GM21786 (cell line): ENCODE measurements at regions not wholly inside any gene's neighbourhood (a gene's known extent, or its start where the extent isn't known, plus 50 kb on each side); places are given as distances from the start of the nearest gene placed in this dataset.
"Not testable (repeated sequence)": the region's sequence is repeated elsewhere in the genome, so short reads cannot be mapped to it uniquely, and the experiment has no call there.

ENCODE experiments used
- ATAC-seq: cut with Tn5 transposase; IDR thresholded peaks from one replicate; pipeline ENCODE4 v1.9.1; 2021; ENCODE audit not compliant: unreplicated experiment

DNA sequence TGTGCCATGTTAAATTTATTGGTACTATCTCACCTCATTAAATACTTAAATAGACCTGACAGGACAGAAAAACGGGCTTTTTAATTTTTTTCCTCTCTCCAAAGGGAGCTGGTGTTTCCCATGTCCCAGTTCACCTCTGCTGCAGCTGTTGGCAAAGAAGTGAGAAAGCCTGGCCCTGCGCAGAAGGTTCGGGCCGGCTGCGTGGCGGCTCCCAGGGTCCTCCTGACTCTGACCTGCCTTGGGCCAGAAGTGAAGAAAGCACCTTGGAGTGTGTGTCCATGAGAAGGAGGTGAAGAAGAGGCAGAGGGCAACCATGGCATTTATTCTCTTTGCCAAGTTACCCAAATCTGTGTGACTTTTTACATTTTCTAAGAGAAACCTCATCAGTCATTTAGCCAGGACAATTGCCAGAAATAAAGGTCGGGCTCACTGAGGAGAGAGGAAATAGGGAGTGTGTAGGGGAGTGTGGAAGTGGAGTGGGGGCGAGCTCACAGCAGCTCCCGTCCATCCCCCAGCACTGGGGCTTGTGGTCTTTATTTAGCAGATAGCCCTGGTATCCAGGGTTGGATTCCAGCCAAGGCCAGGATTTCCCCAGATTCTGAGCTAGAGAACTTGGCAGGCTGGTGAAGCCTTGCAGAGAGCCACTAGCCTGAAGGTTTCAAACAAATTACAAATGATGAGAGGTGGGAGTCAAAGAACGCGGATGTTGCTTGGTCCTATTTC lies 102.4 kb upstream of the CADM1 start:
- no peak for ATAC-seq

DNA sequence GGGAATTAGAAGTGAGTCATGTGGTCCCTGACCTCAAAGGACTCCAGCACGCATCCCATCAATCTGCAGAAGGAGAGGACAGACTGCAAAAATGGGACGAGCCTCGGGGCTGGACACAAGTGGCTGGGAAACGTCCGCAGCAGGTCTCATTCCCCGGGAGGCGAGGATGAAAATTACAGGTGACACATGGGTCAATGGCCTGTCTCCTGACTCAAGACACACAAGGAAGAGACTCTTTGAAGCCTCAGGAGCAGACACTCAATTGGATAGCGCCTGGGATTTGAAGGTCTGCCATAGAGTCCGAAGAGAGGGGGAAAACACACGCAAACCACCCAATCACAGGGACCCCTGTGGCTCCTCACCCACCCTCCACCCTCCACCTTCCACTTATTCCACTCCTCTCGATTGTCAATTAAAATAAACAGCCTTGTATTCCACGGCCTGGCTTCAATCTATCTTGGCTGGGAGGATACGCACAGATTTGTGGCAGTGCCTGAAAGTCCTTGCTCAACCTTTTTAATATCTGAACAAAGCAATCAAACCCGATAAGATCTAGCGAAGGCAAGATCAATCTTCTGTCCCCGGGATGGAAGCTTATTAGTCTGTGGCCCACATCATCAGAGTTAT lies 101.8 kb upstream of the CADM1 start:
- no peak for ATAC-seq

DNA sequence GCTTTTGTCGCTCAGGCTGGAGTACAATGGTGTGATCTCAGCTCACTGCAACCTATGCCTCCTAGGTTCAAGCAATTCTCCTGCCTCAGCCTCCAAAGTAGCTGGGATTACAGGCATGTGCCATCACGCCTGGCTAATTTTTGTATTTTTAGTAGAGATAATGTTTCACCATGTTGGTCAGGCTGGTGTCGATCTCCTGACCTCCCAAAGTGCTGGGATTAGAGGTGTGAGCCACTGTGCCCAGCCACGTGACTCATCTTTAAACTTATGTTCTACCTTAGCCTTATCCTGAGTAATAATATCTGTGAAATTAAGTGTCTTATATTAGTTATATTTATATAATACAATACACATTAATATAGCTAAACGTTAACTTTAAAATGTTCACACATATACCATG lies 101.2 kb upstream of the CADM1 start:
- not testable (repeated sequence) for ATAC-seq

DNA sequence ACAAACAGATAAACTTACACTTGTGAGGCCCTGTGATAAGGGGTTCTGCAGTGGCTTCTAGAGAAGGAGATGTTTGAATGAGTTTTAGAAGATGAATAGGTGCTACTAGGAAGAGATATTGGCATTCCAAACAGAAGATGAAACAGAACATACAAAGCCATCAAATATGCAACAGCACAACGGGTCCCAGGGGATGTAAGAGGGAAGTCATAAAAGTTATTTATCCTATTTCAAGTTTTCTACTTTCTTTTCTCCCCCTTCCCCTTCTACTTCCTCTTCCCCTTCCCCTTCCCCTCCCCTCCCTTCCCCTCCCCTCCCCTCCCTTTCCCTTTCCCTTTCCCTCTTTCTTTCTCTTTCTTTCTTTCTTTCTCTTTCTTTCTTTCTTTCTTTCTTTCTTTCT lies 94.9 kb upstream of the CADM1 start:
- ATAC-seq: no peak

DNA sequence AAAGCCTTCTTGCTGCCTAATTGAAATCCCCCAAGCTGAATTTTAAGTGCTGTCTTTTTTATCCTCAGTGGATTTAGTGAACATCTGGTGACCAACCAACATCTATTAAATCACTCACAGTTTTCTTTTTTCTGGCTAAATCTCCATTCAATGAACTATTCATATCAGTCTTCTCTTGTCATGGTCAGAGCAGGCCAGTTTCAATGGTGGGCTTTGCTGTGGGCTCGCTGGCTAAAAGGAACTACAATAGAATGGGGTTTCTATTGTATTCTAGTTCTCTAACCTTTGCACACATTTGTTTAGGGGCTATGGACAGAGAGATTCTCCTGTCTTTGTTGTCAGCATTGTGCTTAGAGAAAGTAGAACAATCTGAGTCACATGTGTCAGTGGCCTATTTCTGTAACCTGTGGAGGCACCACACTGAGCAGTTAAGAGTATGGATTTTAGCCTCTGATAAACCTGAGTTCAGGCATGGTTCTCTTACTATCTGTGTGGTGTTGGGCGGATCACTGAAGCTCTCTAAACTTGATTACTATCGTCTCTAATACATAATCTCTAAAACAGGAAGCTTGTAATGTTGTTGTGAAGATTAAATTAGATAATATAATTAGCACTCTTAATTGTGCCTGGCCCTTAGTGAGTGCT lies 94.2 kb upstream of the CADM1 start:
- ATAC-seq: no peak

DNA sequence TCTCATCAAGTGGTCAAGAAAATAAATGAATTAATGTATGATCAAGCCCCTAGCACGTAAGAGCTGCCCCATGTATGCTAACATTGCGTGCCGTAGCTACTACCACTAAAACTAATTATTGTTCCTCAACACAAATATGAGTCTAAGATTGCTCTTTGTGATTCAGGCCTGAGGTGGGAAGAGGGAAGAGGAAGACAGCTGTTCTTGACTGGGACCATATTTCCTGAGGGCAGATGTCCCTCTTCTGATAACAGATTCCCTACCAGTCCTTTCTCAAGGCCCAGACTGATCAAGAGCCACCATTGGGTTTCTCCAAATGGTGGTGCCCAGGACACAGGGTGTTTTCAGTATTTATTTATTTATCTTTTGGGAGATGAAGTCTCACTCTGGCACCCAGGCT lies 87.2 kb upstream of the CADM1 start:
- no peak for ATAC-seq

DNA sequence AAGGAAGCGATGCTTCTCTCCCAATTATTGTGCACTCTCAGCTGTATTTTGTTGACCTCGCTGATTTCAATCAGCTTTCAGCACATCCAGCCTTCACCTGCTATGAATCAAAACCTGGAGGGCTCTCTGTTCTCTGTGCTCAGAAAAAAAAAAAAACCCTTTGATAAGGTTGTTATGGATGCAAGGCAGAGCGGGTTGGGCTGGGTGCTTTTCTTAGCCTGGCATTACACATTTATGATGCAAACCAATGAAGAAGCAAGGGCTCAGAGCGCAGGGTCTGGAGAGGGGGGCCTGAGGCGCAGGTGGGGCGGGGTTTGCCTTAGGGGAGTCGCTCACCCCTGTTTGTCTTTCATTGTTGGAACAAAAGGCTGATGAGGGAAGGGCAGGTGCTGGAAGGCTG lies 86.0 kb upstream of the CADM1 start:
- ATAC-seq: no peak

DNA sequence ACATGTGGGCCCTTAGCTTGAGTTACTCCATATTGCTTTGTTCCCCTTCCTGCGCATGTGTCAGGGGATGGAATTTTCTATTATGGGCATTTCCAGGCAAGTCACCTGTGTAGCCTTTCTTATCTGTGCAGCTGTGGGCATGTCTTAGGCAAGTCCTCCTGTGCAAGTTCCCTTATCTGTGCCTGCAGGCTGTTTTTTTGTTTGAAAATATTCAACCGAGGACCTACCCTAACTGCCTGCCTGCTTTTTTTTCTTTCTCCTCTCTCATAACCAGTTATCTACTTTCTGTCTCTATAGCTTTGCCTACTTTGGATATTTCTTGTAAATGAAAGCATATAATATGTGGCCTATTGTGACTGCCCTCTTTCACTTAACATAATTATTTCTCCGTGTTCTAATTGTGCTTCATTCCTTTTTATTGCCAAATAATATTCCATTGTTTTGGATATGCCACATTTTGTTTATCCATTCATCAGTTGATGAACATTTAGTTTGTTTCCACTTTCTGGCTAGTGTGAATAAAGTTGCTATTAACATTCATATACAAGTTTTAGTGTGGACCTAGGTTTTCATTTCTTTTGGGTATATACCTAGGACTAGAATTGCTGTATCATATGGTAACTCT lies 83.6 kb upstream of the CADM1 start:
- no peak for ATAC-seq

DNA sequence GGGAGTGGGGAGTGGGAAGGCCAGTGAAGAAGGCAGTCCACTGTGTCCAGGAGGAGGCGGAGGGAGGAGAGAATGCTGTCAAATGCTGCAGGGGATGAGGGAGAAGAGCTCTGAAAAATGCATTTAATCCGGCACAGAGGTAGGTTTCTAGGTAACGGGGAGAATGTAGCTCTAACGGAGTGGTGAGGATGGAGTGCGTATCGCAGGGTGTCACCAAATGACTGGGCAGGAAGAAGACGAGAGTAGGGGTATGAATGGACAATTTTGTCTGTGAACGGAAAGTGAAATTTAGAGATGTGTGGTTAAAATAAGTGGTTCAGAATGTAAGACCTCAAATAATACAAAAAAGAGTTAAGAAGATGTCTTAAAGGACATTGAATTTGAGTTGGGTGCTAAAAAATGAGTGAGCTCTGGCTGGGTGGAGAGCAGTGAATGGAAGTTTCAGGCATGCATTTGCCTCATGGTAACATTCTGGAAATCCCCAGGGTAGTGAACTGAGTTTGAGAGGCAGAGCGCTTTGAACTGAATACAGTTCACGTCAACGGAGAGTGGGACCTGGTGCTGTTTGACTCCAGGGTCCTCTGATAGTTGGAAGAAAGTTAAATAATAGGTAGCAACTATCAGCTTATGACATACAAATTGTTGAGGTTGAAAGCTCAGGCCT lies 81.3 kb upstream of the CADM1 start:
- ATAC-seq: peak; percentile 85

DNA sequence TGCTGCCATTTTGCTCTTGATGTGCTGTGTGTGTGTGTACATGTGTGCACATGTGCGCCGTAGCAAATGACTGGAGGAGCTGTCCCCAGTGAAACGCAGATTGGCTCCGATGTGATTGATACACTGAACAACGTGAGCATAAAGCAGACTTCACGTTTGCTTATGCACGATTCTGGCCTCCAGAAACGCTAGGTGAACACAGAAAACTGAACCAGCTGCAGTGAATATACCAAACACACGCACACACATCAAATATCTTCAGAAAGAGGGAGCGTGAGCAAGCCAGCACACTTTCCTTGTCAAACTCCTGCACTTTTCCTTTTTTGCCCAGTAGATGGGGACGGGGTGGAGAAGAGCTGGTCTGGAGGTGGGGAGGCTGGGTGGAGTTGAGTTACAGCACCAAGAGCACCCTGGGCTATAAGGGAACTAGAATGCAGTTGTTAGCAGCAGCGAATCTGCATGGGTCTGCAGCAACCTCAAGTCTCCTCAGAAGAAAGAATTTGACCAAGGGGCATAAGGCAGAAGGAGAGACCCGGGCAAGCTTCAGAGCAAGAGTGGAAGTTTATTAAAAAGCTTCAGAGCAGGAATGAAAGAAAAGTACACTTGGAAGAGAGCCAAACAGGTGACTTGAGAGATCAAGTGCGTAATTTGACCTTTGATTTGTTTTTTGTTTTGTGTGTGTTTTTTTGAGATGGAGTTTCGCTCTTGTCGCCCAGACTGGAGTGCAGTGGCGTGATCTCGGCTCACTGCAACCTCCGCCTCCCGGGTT lies 77.8 kb upstream of the CADM1 start:
- no peak for ATAC-seq

DNA sequence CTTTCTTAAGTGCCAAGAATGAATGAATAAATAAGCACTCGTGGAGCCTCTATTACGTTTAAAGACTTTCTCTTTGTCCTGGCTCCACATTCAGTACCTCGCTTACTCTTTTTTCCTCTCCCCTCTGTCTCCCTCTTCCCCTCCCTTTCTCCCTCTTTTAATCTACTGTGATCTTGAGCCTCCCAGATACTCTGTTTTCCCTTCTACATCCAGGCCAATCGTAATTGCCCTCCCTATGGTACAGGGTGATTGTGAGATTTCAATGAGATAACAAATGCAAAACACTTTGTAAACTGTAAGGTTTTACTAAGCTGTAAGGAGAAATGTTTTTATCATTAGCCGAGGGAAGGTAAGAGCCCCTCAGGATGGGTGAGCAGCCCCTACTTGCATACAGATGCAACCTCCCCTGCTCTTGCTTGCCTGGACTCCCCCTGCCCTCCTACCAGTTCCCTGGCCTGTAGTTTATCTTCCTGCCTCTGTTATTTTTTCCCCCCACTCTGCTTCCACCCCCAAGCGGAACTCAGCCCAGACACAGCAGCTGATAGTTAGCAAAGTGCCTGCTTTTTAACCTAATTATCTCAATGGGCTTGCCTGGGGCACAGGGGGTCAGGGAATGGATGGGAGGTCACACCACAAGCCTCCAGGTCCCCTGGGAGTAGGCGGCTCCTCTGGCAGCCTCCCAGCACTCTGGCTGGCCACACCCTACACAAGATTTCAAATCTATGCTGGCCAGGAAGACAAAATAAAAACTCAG lies 76.9 kb upstream of the CADM1 start:
- ATAC-seq: no peak

DNA sequence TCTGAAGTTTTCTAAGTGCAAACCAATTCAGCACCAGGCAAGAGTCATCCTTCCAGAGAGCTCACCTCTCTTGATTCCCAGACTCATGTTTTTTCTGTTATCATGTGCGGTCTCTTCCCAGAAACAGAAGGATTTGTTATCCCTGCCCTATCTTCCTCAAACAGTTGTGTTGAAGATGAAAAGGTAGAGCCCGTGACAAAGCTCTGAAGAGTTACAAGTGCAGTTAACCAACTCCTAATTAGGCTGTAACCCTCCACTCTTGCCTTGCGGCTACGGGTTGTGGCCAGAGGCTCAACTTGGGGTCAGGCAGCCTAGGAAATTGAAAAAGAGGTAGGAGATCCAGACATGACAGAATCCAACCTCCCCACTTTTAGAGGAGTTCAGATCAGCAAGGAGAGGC lies 76.2 kb upstream of the CADM1 start:
- no peak for ATAC-seq

DNA sequence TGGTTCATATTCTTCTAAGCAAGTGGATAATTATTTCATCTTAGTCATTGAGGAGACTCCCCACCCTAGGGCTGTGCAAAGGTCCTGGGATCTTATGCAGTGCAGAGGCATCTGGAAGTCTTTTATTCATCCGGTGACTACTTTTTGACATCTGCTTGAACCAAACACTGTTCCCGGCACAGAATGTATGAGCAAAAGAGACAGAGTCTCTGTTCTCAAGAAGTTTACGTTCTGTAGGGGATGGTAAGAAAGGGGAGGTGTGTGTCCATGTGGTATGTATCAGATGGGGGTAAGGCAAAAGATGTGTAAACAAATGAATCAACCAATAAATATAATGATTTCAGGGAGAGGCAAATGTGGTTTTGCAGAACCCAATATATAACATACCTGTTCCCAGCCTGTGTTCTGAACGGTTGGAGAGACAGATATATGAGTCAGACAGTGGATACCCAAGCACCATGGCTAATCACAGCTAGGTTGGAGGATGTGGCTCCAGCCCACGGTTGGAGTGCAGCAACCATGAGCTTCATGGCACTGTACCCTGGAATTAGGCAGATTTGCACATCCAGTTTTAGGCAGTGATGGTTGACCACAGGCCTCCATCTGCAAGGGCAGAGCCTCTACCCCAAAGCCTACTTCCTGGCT lies 75.1 kb upstream of the CADM1 start:
- no peak for ATAC-seq

DNA sequence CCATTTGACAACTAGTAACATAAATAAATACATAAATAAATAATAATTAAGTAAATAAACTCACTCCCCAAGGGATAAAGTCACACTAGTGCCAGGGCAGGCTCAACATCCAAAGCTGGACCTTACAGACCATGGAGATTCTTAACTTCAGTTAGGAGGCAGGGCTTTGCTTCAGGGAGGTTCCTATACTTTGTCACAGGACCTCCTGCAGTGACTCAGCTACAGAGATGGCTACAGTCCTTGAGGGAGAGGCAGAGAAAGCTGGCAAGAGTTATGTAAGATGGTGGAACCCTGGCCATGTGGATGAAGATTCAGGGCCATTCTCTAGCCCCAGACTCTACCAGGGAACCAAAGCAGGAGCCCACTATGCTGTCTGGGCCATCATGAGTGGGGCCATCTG lies 74.1 kb upstream of the CADM1 start:
- no peak for ATAC-seq

DNA sequence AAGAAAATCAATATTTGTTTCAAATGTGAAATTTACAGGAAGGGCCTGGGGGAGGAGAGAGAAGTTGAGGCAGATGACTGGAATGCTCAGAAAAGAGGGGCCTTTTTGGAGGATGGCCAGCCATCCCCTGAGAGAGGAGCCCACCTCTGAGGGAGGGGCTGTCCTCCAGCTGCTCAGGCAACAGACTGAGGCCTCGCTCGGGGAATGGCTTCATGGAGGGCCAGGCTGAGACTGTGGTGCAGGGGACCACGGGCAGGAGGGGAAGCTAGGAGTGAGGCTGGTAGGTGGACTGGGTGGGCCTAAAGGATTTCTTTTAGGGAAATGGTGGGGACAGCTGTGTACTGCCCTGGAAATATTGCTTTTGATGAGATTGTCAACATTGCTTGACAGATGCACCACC lies 73.5 kb upstream of the CADM1 start:
- no peak for ATAC-seq

DNA sequence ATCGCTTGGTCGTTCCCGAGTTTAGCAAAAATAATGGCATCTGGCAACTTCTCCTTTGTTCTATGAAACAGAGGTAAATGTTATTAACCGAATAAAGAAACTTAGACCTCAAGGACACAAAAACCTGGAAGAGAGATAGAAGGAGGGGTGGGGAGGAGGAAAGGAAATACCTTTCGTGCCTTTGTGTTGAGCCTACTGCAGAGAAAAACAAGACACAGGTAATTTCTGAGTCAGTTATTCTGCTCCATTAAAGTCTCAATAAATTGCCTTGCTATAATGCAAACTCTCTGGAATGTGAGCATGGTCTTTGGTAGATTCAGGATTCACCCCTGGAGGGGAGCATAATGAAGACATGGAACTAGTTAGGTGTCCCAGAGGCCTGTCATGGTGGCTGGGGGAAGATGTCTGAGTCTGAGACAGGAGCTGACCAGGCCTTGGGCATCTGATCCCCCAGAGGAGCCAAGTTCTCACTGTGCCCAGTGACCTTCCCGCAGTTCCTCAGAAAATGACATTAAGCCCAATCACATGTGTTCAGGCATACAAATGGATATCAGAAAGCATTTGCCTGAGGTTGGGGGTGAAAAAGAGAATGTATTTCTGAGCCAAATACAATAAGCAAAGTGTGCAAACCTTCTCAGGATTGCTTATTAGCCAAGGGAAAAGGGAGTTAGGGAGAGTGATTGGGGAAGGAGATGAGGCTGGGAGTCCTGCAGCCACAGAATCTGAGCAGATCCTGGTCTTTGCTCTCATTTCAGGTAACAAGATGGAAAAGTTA lies 72.6 kb upstream of the CADM1 start:
- ATAC-seq: no peak

DNA sequence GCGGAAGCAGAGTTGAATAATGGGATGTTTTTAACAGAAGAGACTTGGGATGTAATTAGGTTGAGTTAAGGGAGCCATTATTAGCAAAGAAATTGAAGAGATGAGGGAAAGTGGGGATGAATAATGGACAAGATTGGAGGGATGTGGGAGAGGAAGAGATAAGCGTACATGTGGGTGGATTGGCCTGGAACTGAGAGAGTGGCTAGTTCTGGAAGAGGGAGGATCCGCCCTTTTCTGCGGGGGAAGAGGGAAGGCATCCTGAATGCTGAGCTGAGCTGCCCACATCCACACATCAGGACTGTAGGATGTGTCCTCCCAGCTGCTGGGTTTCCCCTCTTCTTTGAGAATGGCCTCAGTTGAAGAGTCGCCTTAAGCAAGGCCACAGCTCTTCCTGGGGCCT lies 68.3 kb upstream of the CADM1 start:
- no peak for ATAC-seq

DNA sequence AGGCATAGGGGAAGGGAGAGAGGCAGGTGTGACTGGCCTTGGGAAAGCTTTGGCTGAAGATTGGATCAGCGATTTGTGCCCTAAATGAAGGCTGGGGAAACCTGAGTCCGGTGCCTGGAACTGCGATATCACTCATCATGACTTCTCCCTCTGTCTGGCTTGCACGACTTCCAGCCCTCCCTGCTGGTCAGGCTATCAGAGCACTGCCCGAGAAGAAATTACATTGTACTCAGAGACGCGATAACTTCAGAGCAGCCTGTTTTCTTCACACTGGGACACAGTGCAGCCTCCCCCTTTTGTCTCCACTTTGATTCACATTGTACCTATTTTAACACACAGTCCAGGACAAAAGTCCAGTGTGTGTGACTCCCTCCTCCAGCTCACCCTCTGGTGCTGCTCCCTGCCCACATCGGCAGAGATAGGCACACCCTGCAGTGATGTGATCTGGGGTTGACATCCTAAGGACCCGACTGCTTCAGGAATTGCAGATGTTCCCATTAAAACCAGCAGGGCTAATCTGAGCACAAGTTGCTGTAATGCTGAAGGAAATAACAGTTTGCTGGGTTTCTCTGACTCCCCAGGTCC lies 62.1 kb upstream of the CADM1 start:
- no peak for ATAC-seq
